Thoracic aorta (tissue), 2 donors: ENCODE measurements at regions not wholly inside any gene's neighbourhood (a gene's known extent, or its start where the extent isn't known, plus 50 kb on each side); places are given as distances from the start of the nearest gene placed in this dataset.

Experiments
- ATAC-seq: fragments of 150-250 bp; one replicate; pipeline ENCODE4 v1.8.0; 2017; ENCODE audit warnings: low read depth; ENCODE audit not compliant: insufficient number of reproducible peaks, low FRiP score
- DNase-seq: peaks from one replicate; pipeline ENCODE4 v3.0.0-alpha.2; 2020; ENCODE audit warnings: low spot score
- H3K27ac ChIP-seq, 2 donors: fragments of 200-600 bp; sonication (generic); 1 replicate in 1 of 2; 2 replicates in 1 of 2; pipeline ENCODE4 v1.5.1; 2016; ENCODE audit warnings: mild to moderate bottlenecking in 2 of 2, moderate library complexity in 2 of 2
- H3K27me3 ChIP-seq: fragments of 200-600 bp; sonication (generic); replicated peaks from 2 replicates; pipeline ENCODE4 v1.6.0; 2016; ENCODE audit warnings: mild to moderate bottlenecking; ENCODE audit not compliant: insufficient read depth
- H3K36me3 ChIP-seq: fragments of 200-600 bp; sonication (generic); one replicate; pipeline ENCODE4 v1.5.1; 2016
- H3K4me1 ChIP-seq, 2 donors: fragments of 200-600 bp; sonication (generic); 1 replicate in 1 of 2; 2 replicates in 1 of 2; pipeline versions ENCODE4 v1.5.1 to v1.6.0; 2016; ENCODE audit warnings: low read depth in 2 of 2, mild to moderate bottlenecking in 1 of 2; ENCODE audit not compliant: control insufficient read depth in 1 of 2
- H3K4me3 ChIP-seq: fragments of 200-600 bp; sonication (generic); 2 replicates; pipeline ENCODE4 v1.5.1; 2016; ENCODE audit warnings: mild to moderate bottlenecking
- H3K9me3 ChIP-seq: fragments of 200-600 bp; sonication (generic); 2 replicates; pipeline ENCODE4 v1.5.1; 2016
- CTCF ChIP-seq: fragments of 200-600 bp; sonication (generic); IDR thresholded peaks from one replicate; pipeline ENCODE4 v1.5.1; 2019; ENCODE audit warnings: antibody characterized with exemption

DNA sequence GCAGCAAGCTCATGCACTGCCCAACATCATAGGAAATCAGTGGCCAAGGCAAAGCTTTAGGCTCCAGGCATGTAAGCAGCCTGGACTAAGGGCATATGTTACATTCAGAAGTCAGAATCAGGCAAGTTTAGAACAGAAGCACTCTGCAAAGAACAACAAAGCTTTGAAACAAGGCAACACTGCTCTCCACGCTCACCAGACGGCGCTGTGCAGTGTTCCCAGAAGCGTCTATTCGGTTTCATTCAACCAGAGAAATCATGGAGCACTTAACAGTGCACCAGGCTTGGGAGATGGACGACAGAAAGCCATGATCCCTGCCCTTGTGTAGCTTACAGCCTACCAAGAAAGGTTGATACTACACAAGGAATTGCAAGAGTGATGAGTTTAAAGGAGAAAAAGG is 555.8 kb downstream of the BUD13 start:
- H3K36me3 ChIP-seq = no peaks in the 10 kb centered on the region
- H3K27ac ChIP-seq = no peak overlapping the region
- no peaks in the 10 kb centered on the region for H3K4me1 ChIP-seq
- ATAC-seq = no peak
- H3K27me3 ChIP-seq = no peaks in the 10 kb centered on the region
- no peak for DNase-seq
- H3K4me3 ChIP-seq = no peak overlapping the region
- TF ChIP-seq CTCF = no peak
- H3K9me3 ChIP-seq = no peaks in the 10 kb centered on the region

- Histone ChIP-seq H3K27ac (no peak overlapping the region), H3K9me3 (no peaks in the 10 kb centered on the region), H3K4me3 (no peak overlapping the region), H3K4me1 (no peaks in the 10 kb centered on the region), H3K36me3 (no peaks in the 10 kb centered on the region), H3K27me3 (no peaks in the 10 kb centered on the region)
- ATAC-seq = no peak
- no peak for TF ChIP-seq CTCF
- DNase-seq = no peak
These were observed 557.2 kb downstream of the BUD13 start for GRCh38 chr11:116215471-116216113.

- DNase-seq = no peak
- Histone ChIP-seq H3K27ac (no peak overlapping the region), H3K36me3 (no peaks in the 10 kb centered on the region), H3K27me3 (no peaks in the 10 kb centered on the region), H3K4me3 (no peak overlapping the region), H3K9me3 (no peaks in the 10 kb centered on the region), H3K4me1 (no peaks in the 10 kb centered on the region)
- no peak for TF ChIP-seq CTCF
- no peak for ATAC-seq
These were observed 561.6 kb downstream of the BUD13 start for GRCh38 chr11:116211147-116211546.

DNA sequence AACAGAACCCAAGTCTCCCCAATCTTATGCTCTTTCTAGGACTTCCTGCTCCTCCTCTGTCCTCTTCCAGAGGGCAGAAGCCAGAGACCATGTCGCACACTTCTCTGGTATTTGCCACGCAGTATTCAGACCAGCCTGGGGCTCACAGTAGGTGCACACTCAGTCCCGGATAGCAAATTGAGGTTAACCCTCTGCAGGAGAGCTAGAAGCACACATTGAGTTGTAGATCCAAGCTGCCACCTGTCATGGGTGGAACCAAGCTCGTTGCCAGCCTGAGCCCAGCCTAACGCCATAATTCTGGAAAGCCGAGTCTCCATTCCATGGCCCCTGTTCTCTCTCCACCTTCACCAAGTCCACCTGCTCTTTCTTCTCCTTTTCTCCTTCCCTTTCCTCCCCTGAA is 562.1 kb downstream of the BUD13 start:
- no peak overlapping the region for H3K27ac ChIP-seq
- no peak for ATAC-seq
- no peaks in the 10 kb centered on the region for H3K27me3 ChIP-seq
- H3K4me3 ChIP-seq = no peak overlapping the region
- H3K36me3 ChIP-seq = no peaks in the 10 kb centered on the region
- TF ChIP-seq CTCF = no peak
- H3K9me3 ChIP-seq = no peaks in the 10 kb centered on the region
- no peaks in the 10 kb centered on the region for H3K4me1 ChIP-seq
- no peak for DNase-seq

- ATAC-seq (no peak), DNase-seq (no peak)
- H3K36me3 ChIP-seq = no peaks in the 10 kb centered on the region
- no peaks in the 10 kb centered on the region for H3K4me1 ChIP-seq
- no peak overlapping the region for H3K4me3 ChIP-seq
- TF ChIP-seq CTCF = no peak
- no peak overlapping the region for H3K27ac ChIP-seq
- H3K27me3 ChIP-seq = no peaks in the 10 kb centered on the region
- H3K9me3 ChIP-seq = no peaks in the 10 kb centered on the region
These were observed 563.5 kb downstream of the BUD13 start for GRCh38 chr11:116209255-116209654.
